ENCODE measurements at regions not wholly inside any gene's neighbourhood (a gene's known extent, or its start where the extent isn't known, plus 50 kb on each side); places are given as distances from the start of the nearest gene placed in this dataset.

- Histone ChIP-seq H3K9ac (ENCODE audit: low read depth, low read length) (no peak overlapping the region), H3K4me1 (ENCODE audit: control insufficient read depth, insufficient read depth, low read length) (no peaks in the 10 kb centered on the region), H3K27me3 (ENCODE audit: control insufficient read depth, insufficient read depth, low read length) (no peaks in the 10 kb centered on the region), H3K27ac (ENCODE audit: low read depth, low read length) (no peak overlapping the region), H3K9me3 (ENCODE audit: control insufficient read depth, insufficient read depth, low read length) (no peaks in the 10 kb centered on the region), H3K4me3 (ENCODE audit: low read depth, low read length) (no peak overlapping the region), H3K36me3 (ENCODE audit: control insufficient read depth, insufficient read depth, low read length) (no peaks in the 10 kb centered on the region)
Observed at GRCh38 chr9:118034701-118035100, 330.5 kb downstream of the TLR4 start.

- no peak overlapping the region for H3K9ac ChIP-seq (ENCODE audit: low read depth, low read length)
- H3K27me3 ChIP-seq (ENCODE audit: control insufficient read depth, insufficient read depth, low read length), result no peaks in the 10 kb centered on the region
- no peak overlapping the region for H3K4me3 ChIP-seq (ENCODE audit: low read depth, low read length)
- H3K9me3 ChIP-seq (ENCODE audit: control insufficient read depth, insufficient read depth, low read length), result no peaks in the 10 kb centered on the region
- no peak overlapping the region for H3K27ac ChIP-seq (ENCODE audit: low read depth, low read length)
- H3K4me1 ChIP-seq (ENCODE audit: control insufficient read depth, insufficient read depth, low read length), result no peaks in the 10 kb centered on the region
- H3K36me3 ChIP-seq (ENCODE audit: control insufficient read depth, insufficient read depth, low read length), result no peaks in the 10 kb centered on the region
Observed at GRCh38 chr9:118038713-118039112, 334.5 kb downstream of the TLR4 start.

DNA sequence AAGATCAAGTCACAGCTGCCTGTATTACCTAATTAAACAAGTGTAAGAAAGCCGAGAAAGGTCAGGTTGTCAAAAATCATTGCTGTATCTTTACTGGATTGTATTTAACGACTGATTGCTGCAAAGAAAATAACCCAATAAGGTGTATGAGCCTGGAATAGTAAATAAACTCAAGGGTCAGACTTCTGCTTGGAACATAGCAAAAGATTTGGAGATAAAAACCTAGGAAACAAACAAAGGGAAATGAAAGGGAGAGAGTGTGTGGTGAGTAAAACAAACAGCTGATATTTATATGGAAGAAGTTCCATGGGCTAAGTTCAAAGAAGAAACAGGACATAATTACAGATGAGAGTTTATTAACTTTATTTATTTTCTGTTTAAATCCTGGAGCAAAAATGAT, 354.0 kb downstream of the TLR4 start:
- Histone ChIP-seq H3K4me3 (ENCODE audit: low read depth, low read length) (no peak overlapping the region), H3K9ac (ENCODE audit: low read depth, low read length) (no peak overlapping the region), H3K36me3 (ENCODE audit: control insufficient read depth, insufficient read depth, low read length) (no peaks in the 10 kb centered on the region), H3K4me1 (ENCODE audit: control insufficient read depth, insufficient read depth, low read length) (no peaks in the 10 kb centered on the region), H3K27me3 (ENCODE audit: control insufficient read depth, insufficient read depth, low read length) (no peaks in the 10 kb centered on the region), H3K27ac (ENCODE audit: low read depth, low read length) (no peak overlapping the region), H3K9me3 (ENCODE audit: control insufficient read depth, insufficient read depth, low read length) (no peaks in the 10 kb centered on the region)

DNA sequence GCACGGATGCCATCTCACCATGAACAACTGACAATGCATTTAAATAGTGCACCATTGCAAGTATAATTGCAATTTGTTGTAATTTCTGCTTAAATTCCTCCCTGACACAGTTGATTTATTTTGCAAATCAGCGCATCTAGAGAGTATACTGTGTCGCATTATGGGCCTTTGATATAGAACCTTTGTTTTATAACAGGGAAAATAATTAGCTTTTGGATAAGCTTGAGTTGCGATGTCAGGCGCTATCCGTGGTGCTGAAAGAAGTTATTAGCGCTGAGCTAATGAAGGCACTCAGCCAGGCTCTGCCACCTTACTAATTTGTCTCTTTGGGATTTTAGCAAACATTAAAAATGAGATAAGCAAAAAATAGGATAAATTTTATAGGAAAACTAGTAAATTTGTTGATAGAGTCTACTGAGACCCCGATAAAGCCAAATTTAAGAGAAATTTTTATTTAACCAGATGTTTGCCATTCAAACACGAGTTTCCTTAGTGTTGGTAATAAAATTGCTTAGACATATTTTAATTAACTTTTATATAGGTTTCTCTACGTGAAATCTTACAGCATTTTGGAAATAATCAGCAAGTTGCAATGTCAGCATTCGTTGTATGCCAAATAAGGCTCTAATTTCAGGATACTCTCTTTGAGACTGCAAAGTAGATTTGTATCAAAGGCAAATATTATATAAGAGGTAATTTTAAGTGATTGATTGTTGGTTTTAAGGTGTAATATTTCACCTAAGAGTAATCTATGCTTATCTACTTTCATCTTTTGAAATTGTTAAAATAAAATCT, 355.5 kb downstream of the TLR4 start:
- Histone ChIP-seq H3K4me3 (ENCODE audit: low read depth, low read length) (no peak overlapping the region), H3K27ac (ENCODE audit: low read depth, low read length) (no peak overlapping the region), H3K36me3 (ENCODE audit: control insufficient read depth, insufficient read depth, low read length) (no peaks in the 10 kb centered on the region), H3K4me1 (ENCODE audit: control insufficient read depth, insufficient read depth, low read length) (no peaks in the 10 kb centered on the region), H3K9ac (ENCODE audit: low read depth, low read length) (no peak overlapping the region), H3K9me3 (ENCODE audit: control insufficient read depth, insufficient read depth, low read length) (no peaks in the 10 kb centered on the region), H3K27me3 (ENCODE audit: control insufficient read depth, insufficient read depth, low read length) (no peaks in the 10 kb centered on the region)

DNA sequence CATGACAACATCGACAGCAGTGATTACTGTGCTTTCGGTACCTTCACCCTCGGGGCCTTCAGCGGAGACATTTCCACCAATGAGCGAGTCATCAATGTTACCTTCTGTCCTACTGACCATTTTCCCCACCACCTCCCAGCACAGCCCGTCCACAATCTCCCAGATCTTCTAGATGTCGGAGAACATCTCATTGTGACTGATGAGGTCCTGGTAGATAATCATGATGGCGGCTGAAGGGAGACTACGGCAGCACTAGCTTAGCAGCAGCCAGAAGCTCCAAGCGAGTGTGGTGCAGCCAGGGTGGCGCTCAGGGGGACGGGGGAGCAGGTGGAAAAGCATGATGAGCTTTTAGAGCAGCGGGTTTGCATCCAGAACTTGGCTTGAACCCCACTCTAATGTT, 379.0 kb downstream of the TLR4 start:
- Histone ChIP-seq H3K27ac (ENCODE audit: low read depth, low read length) (no peak overlapping the region), H3K9me3 (ENCODE audit: control insufficient read depth, insufficient read depth, low read length) (no peaks in the 10 kb centered on the region), H3K4me3 (ENCODE audit: low read depth, low read length) (no peak overlapping the region), H3K4me1 (ENCODE audit: control insufficient read depth, insufficient read depth, low read length) (no peaks in the 10 kb centered on the region), H3K36me3 (ENCODE audit: control insufficient read depth, insufficient read depth, low read length) (no peaks in the 10 kb centered on the region), H3K27me3 (ENCODE audit: control insufficient read depth, insufficient read depth, low read length) (no peaks in the 10 kb centered on the region), H3K9ac (ENCODE audit: low read depth, low read length) (no peak overlapping the region)

GRCh38 chr9:118088090-118088489, 383.9 kb downstream of the TLR4 start:
- no peak overlapping the region for H3K9ac ChIP-seq (ENCODE audit: low read depth, low read length)
- H3K4me3 ChIP-seq (ENCODE audit: low read depth, low read length), result no peak overlapping the region
- H3K4me1 ChIP-seq (ENCODE audit: control insufficient read depth, insufficient read depth, low read length), result no peaks in the 10 kb centered on the region
- no peaks in the 10 kb centered on the region for H3K36me3 ChIP-seq (ENCODE audit: control insufficient read depth, insufficient read depth, low read length)
- H3K9me3 ChIP-seq (ENCODE audit: control insufficient read depth, insufficient read depth, low read length), result no peaks in the 10 kb centered on the region
- H3K27ac ChIP-seq (ENCODE audit: low read depth, low read length), result no peak overlapping the region
- H3K27me3 ChIP-seq (ENCODE audit: control insufficient read depth, insufficient read depth, low read length), result no peaks in the 10 kb centered on the region

- no peak overlapping the region for H3K4me3 ChIP-seq (ENCODE audit: low read depth, low read length)
- no peak overlapping the region for H3K9ac ChIP-seq (ENCODE audit: low read depth, low read length)
- H3K36me3 ChIP-seq (ENCODE audit: control insufficient read depth, insufficient read depth, low read length), result no peaks in the 10 kb centered on the region
- H3K27me3 ChIP-seq (ENCODE audit: control insufficient read depth, insufficient read depth, low read length), result no peaks in the 10 kb centered on the region
- peaks cover 3% of the 10 kb centered on the region; the same call in 1 of the 2 replicates for H3K4me1 ChIP-seq (ENCODE audit: control insufficient read depth, insufficient read depth, low read length)
- H3K9me3 ChIP-seq (ENCODE audit: control insufficient read depth, insufficient read depth, low read length), result no peaks in the 10 kb centered on the region
- H3K27ac ChIP-seq (ENCODE audit: low read depth, low read length), result no peak overlapping the region
Observed at GRCh38 chr9:118091226-118091625, 387.0 kb downstream of the TLR4 start.

- Histone ChIP-seq H3K9me3 (ENCODE audit: control insufficient read depth, insufficient read depth, low read length) (no peaks in the 10 kb centered on the region), H3K4me1 (ENCODE audit: control insufficient read depth, insufficient read depth, low read length) (peaks cover 3% of the 10 kb centered on the region; the same call in 1 of the 2 replicates), H3K27ac (ENCODE audit: low read depth, low read length) (no peak overlapping the region), H3K4me3 (ENCODE audit: low read depth, low read length) (no peak overlapping the region), H3K27me3 (ENCODE audit: control insufficient read depth, insufficient read depth, low read length) (no peaks in the 10 kb centered on the region), H3K36me3 (ENCODE audit: control insufficient read depth, insufficient read depth, low read length) (no peaks in the 10 kb centered on the region), H3K9ac (ENCODE audit: low read depth, low read length) (no peak overlapping the region)
Observed at GRCh38 chr9:118091711-118092500, 387.7 kb downstream of the TLR4 start.

GRCh38 chr9:118094387-118094786, 390.2 kb downstream of the TLR4 start:
- H3K4me3 ChIP-seq (ENCODE audit: low read depth, low read length), result no peak overlapping the region
- H3K9me3 ChIP-seq (ENCODE audit: control insufficient read depth, insufficient read depth, low read length), result no peaks in the 10 kb centered on the region
- no peak overlapping the region for H3K9ac ChIP-seq (ENCODE audit: low read depth, low read length)
- H3K4me1 ChIP-seq (ENCODE audit: control insufficient read depth, insufficient read depth, low read length), result peaks cover 3% of the 10 kb centered on the region; the same call in 1 of the 2 replicates
- H3K27me3 ChIP-seq (ENCODE audit: control insufficient read depth, insufficient read depth, low read length), result no peaks in the 10 kb centered on the region
- no peaks in the 10 kb centered on the region for H3K36me3 ChIP-seq (ENCODE audit: control insufficient read depth, insufficient read depth, low read length)
- H3K27ac ChIP-seq (ENCODE audit: low read depth, low read length), result no peak overlapping the region

- Histone ChIP-seq H3K27me3 (ENCODE audit: control insufficient read depth, insufficient read depth, low read length) (no peaks in the 10 kb centered on the region), H3K27ac (ENCODE audit: low read depth, low read length) (no peak overlapping the region), H3K36me3 (ENCODE audit: control insufficient read depth, insufficient read depth, low read length) (no peaks in the 10 kb centered on the region), H3K4me3 (ENCODE audit: low read depth, low read length) (no peak overlapping the region), H3K9ac (ENCODE audit: low read depth, low read length) (no peak overlapping the region), H3K4me1 (ENCODE audit: control insufficient read depth, insufficient read depth, low read length) (peaks cover 5% of the 10 kb centered on the region; the same call in 1 of the 2 replicates), H3K9me3 (ENCODE audit: control insufficient read depth, insufficient read depth, low read length) (no peaks in the 10 kb centered on the region)
Observed at GRCh38 chr9:118100529-118101419, 396.6 kb downstream of the TLR4 start.
